ENCODE measurements at regions not wholly inside any gene's neighbourhood (a gene's known extent, or its start where the extent isn't known, plus 50 kb on each side); places are given as distances from the start of the nearest gene placed in this dataset.

- ChIA-PET CTCF (no interaction called here), POLR2A (no interaction called here)
- DNase-seq (ENCODE audit: low spot score), result no peak
- no peak for ATAC-seq
- no peak overlapping the region for H3K27ac Mint-ChIP-seq
- H3K4me3 Mint-ChIP-seq, result no peak overlapping the region
- H3K36me3 Mint-ChIP-seq, result no peaks in the 10 kb centered on the region
- TF ChIP-seq ZSCAN18 (CRISPR knock-in tag; IDR thresholded peaks at IDR 0.05), result no peak
- no peak for TF ChIP-seq ZNF416 (CRISPR knock-in tag; IDR thresholded peaks at IDR 0.05)
- TF ChIP-seq SP1 (CRISPR knock-in tag; conservative IDR thresholded peaks at IDR 0.05), result no peak
- TF ChIP-seq TP53 (CRISPR knock-in tag; IDR thresholded peaks at IDR 0.05), result no peak
- no peak for TF ChIP-seq CREB1 (CRISPR knock-in tag; IDR thresholded peaks at IDR 0.05)
- no peak for TF ChIP-seq FOXP4 (CRISPR knock-in tag; IDR thresholded peaks at IDR 0.05)
- TF ChIP-seq ERG (CRISPR knock-in tag; IDR thresholded peaks at IDR 0.05), result no peak
- TF ChIP-seq GABPB1 (CRISPR knock-in tag; IDR thresholded peaks at IDR 0.05), result no peak
- no peak for TF ChIP-seq ZBTB43 (CRISPR knock-in tag; IDR thresholded peaks at IDR 0.05)
- TF ChIP-seq SMAD4 (CRISPR knock-in tag; IDR thresholded peaks at IDR 0.05), result no peak
- no peaks in the 10 kb centered on the region for H3K4me1 Mint-ChIP-seq
- peaks cover 19% of the 10 kb centered on the region for H3K9me3 Mint-ChIP-seq
- no peaks in the 10 kb centered on the region for H3K27me3 Mint-ChIP-seq (ENCODE audit: low read depth)
Observed at GRCh38 chr4:147284935-147285334, 196.0 kb upstream of the EDNRA start.

GRCh38 chr4:147285751-147286150, 195.1 kb upstream of the EDNRA start:
- no peak for ATAC-seq
- Mint-ChIP-seq H3K4me1 (no peaks in the 10 kb centered on the region), H3K9me3 (peaks cover 13% of the 10 kb centered on the region), H3K36me3 (no peaks in the 10 kb centered on the region), H3K27ac (no peak overlapping the region), H3K27me3 (ENCODE audit: low read depth) (no peaks in the 10 kb centered on the region), H3K4me3 (no peak overlapping the region)
- ChIA-PET POLR2A (no interaction called here), CTCF (no interaction called here)
- no peak for DNase-seq (ENCODE audit: low spot score)
- TF ChIP-seq FOXJ3 (CRISPR knock-in tag; IDR thresholded peaks at IDR 0.05; ENCODE audit: borderline replicate concordance) (no peak), NR2C2 (CRISPR knock-in tag; IDR thresholded peaks at IDR 0.05) (no peak), ZNF425 (CRISPR knock-in tag; conservative IDR thresholded peaks at IDR 0.05) (no peak), FOXP1 (CRISPR knock-in tag; IDR thresholded peaks at IDR 0.05; ENCODE audit: borderline replicate concordance) (no peak)

GRCh38 chr4:147286846-147287587, 193.9 kb upstream of the EDNRA start:
- CTCF ChIA-PET, result no interaction called here
- Mint-ChIP-seq H3K36me3 (no peaks in the 10 kb centered on the region), H3K9me3 (peaks cover 10% of the 10 kb centered on the region), H3K27me3 (ENCODE audit: low read depth) (no peaks in the 10 kb centered on the region), H3K4me3 (no peak overlapping the region), H3K4me1 (no peaks in the 10 kb centered on the region), H3K27ac (no peak overlapping the region)
- ATAC-seq (no peak), DNase-seq (ENCODE audit: low spot score) (no peak)
- POLR2A ChIA-PET, result no interaction called here
- no peak for TF ChIP-seq E2F1 (CRISPR knock-in tag; IDR thresholded peaks at IDR 0.05)
- TF ChIP-seq JAZF1 (CRISPR knock-in tag; IDR thresholded peaks at IDR 0.05), result no peak
- TF ChIP-seq STAT6 (CRISPR knock-in tag; conservative IDR thresholded peaks at IDR 0.05; ENCODE audit: low read depth), result no peak
- TF ChIP-seq USF2 (CRISPR knock-in tag; IDR thresholded peaks at IDR 0.05), result no peak

All from WTC11 (cell line).